ENCODE measurements at regions not wholly inside any gene's neighbourhood (a gene's known extent, or its start where the extent isn't known, plus 50 kb on each side); places are given as distances from the start of the nearest gene placed in this dataset.

- TF ChIP-seq CTCF (IDR thresholded peaks at IDR 0.05) (no peak), POLR2A (IDR thresholded peaks at IDR 0.05) (no peak)
Observed at GRCh38 chr10:52950578-52950977, 178.0 kb upstream of the MBL2 start.
